Spinal cord (tissue), 9 donors: ENCODE measurements at regions not wholly inside any gene's neighbourhood (a gene's known extent, or its start where the extent isn't known, plus 50 kb on each side); places are given as distances from the start of the nearest gene placed in this dataset.

Source experiments
- DNase-seq, 6 donors: peaks; one replicate each; pipeline versions ENCODE4 v3.0.0 to v3.0.0-alpha.2; 2013 to 2015; ENCODE audit warnings: low spot score in 6 of 6, low read depth in 4 of 6
- H3K27ac ChIP-seq: one replicate; pipeline ENCODE4 v1.5.1; 2013; ENCODE audit warnings: low read depth, low read length, control low read depth
- H3K27me3 ChIP-seq: one replicate; pipeline ENCODE4 v1.6.1; 2013; ENCODE audit warnings: low read length; ENCODE audit not compliant: control insufficient read depth, insufficient read depth
- H3K36me3 ChIP-seq: one replicate; pipeline ENCODE4 v1.6.1; 2013; ENCODE audit warnings: low read length; ENCODE audit not compliant: control insufficient read depth, insufficient read depth
- H3K4me1 ChIP-seq: one replicate; pipeline ENCODE4 v1.6.1; 2013; ENCODE audit warnings: low read length; ENCODE audit not compliant: control insufficient read depth, insufficient read depth
- H3K4me3 ChIP-seq: one replicate; pipeline ENCODE4 v1.5.1; 2013; ENCODE audit warnings: low read depth, low read length, control low read depth
- H3K9me3 ChIP-seq: one replicate; pipeline ENCODE4 v1.6.1; 2013; ENCODE audit warnings: low read length; ENCODE audit not compliant: control insufficient read depth, insufficient read depth
- WGBS: methylation state at CpG from one replicate; pipeline ENCODE4 v1.1.5; 2013; ENCODE audit warnings: missing lambda C conversion rate; ENCODE audit not compliant: insufficient coverage; 5-methylcytosine and 5-hydroxymethylcytosine counted together
- donor health status: healthy.

- Histone ChIP-seq H3K36me3 (no peaks in the 10 kb centered on the region), H3K27me3 (no peaks in the 10 kb centered on the region), H3K9me3 (no peaks in the 10 kb centered on the region), H3K27ac (no peak overlapping the region), H3K4me1 (no peaks in the 10 kb centered on the region), H3K4me3 (no peak overlapping the region)
- no peak for DNase-seq
Measured at GRCh38 chr13:66214467-66214866, 1015.7 kb downstream of the PCDH9 start.

GRCh38 chr13:66212511-66212910 is 1017.6 kb downstream of the PCDH9 start:
- 80% methylated on average over 1 of the region's 1 CpG for WGBS
- Histone ChIP-seq H3K36me3 (no peaks in the 10 kb centered on the region), H3K27me3 (no peaks in the 10 kb centered on the region), H3K27ac (no peak overlapping the region), H3K9me3 (no peaks in the 10 kb centered on the region), H3K4me3 (no peak overlapping the region), H3K4me1 (no peaks in the 10 kb centered on the region)
- DNase-seq = no peak

- no peaks in the 10 kb centered on the region for H3K9me3 ChIP-seq
- WGBS = 81% methylated on average over 2 of the region's 3 CpGs
- no peak for DNase-seq
Measured at GRCh38 chr13:66210677-66211076, 1019.5 kb downstream of the PCDH9 start.

GRCh38 chr13:66208589-66208988 is 1021.5 kb downstream of the PCDH9 start:
- no peaks in the 10 kb centered on the region for H3K9me3 ChIP-seq
- H3K27ac ChIP-seq = no peak overlapping the region
- H3K36me3 ChIP-seq = no peaks in the 10 kb centered on the region
- no peaks in the 10 kb centered on the region for H3K27me3 ChIP-seq
- no peak overlapping the region for H3K4me3 ChIP-seq
- H3K4me1 ChIP-seq = no peaks in the 10 kb centered on the region
- no peak for DNase-seq
- no CpG with 5 or more reads among the region's 3 CpGs for WGBS

More at GRCh38 chr13:66210677-66211076, 1019.5 kb downstream of the PCDH9 start:
- no peak overlapping the region for H3K4me3 ChIP-seq
- H3K36me3 ChIP-seq = no peaks in the 10 kb centered on the region
- no peak overlapping the region for H3K27ac ChIP-seq
- no peaks in the 10 kb centered on the region for H3K27me3 ChIP-seq
- no peaks in the 10 kb centered on the region for H3K4me1 ChIP-seq

GRCh38 chr13:66207610-66208009 is 1022.5 kb downstream of the PCDH9 start:
- Histone ChIP-seq H3K36me3 (no peaks in the 10 kb centered on the region), H3K27ac (no peak overlapping the region), H3K4me3 (no peak overlapping the region), H3K27me3 (no peaks in the 10 kb centered on the region), H3K4me1 (no peaks in the 10 kb centered on the region), H3K9me3 (no peaks in the 10 kb centered on the region)
- WGBS = 100% methylated on average over 1 of the region's 1 CpG
- DNase-seq = no peak

- Histone ChIP-seq H3K27me3 (no peaks in the 10 kb centered on the region), H3K4me3 (no peak overlapping the region), H3K36me3 (no peaks in the 10 kb centered on the region), H3K9me3 (no peaks in the 10 kb centered on the region), H3K4me1 (no peaks in the 10 kb centered on the region), H3K27ac (no peak overlapping the region)
- 50% methylated on average over 1 of the region's 2 CpGs for WGBS
- no peak for DNase-seq
Measured at GRCh38 chr13:66205807-66206206, 1024.3 kb downstream of the PCDH9 start.

- no peaks in the 10 kb centered on the region for H3K27me3 ChIP-seq
- no peak overlapping the region for H3K4me3 ChIP-seq
- H3K27ac ChIP-seq = no peak overlapping the region
- DNase-seq = no peak
- H3K9me3 ChIP-seq = no peaks in the 10 kb centered on the region
- H3K4me1 ChIP-seq = no peaks in the 10 kb centered on the region
- no peaks in the 10 kb centered on the region for H3K36me3 ChIP-seq
Measured at GRCh38 chr13:66200555-66200954, 1029.6 kb downstream of the PCDH9 start.

- Histone ChIP-seq H3K27me3 (no peaks in the 10 kb centered on the region), H3K27ac (no peak overlapping the region), H3K36me3 (no peaks in the 10 kb centered on the region), H3K4me3 (no peak overlapping the region), H3K9me3 (no peaks in the 10 kb centered on the region), H3K4me1 (no peaks in the 10 kb centered on the region)
- no peak for DNase-seq
- WGBS = no CpG with 5 or more reads among the region's 1 CpG
Measured at GRCh38 chr13:66195238-66195637, 1034.9 kb downstream of the PCDH9 start.

GRCh38 chr13:66189986-66190385 is 1040.2 kb downstream of the PCDH9 start:
- no peak overlapping the region for H3K4me3 ChIP-seq
- no CpG with 5 or more reads among the region's 1 CpG for WGBS
- H3K27me3 ChIP-seq = no peaks in the 10 kb centered on the region
- H3K4me1 ChIP-seq = no peaks in the 10 kb centered on the region
- peak in 1 of 6 donors; percentile 80 for DNase-seq
- H3K36me3 ChIP-seq = no peaks in the 10 kb centered on the region
- H3K27ac ChIP-seq = no peak overlapping the region
- no peaks in the 10 kb centered on the region for H3K9me3 ChIP-seq

- no peaks in the 10 kb centered on the region for H3K9me3 ChIP-seq
- H3K4me3 ChIP-seq = no peak overlapping the region
- H3K27me3 ChIP-seq = no peaks in the 10 kb centered on the region
- H3K27ac ChIP-seq = no peak overlapping the region
- WGBS = 100% methylated on average over 1 of the region's 2 CpGs
- DNase-seq = no peak
- no peaks in the 10 kb centered on the region for H3K4me1 ChIP-seq
- H3K36me3 ChIP-seq = no peaks in the 10 kb centered on the region
Measured at GRCh38 chr13:66180836-66181235, 1049.3 kb downstream of the PCDH9 start.
